ENCODE measurements at regions not wholly inside any gene's neighbourhood (a gene's known extent, or its start where the extent isn't known, plus 50 kb on each side); places are given as distances from the start of the nearest gene placed in this dataset.

DNA sequence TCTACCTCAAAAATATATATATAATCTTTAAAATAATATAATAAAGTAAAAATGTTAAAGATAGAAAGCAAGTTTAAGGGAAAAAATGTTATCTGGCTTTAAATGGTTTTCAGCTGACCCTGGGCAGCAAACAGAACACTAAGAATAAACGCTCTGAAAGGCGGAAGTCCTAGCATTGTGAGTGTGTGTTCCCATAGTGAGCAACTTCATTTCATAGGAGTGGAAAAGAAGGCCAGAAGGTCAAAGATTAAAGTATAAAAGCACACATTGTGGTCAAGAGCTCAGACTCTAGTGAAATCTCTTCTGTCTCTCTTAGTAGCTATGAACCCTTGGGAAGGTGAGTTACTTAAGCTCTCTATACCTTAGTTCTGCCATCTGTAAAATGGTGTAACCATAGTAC lies 374.4 kb downstream of the ENC1 start:
- no peaks in the 10 kb centered on the region for H3K27me3 ChIP-seq
- H3K36me3 ChIP-seq (ENCODE audit: low read depth, missing control alignments) = no peaks in the 10 kb centered on the region
- 51 to 52% methylated on average over 2 of the region's 2 CpGs for WGBS, 2 donors
- DNase-seq = no peak
- intact Hi-C loops (cut with DNase I; ENCODE audit: low total_unique reads) = no loop called here
- TF ChIP-seq, protein P1, sequence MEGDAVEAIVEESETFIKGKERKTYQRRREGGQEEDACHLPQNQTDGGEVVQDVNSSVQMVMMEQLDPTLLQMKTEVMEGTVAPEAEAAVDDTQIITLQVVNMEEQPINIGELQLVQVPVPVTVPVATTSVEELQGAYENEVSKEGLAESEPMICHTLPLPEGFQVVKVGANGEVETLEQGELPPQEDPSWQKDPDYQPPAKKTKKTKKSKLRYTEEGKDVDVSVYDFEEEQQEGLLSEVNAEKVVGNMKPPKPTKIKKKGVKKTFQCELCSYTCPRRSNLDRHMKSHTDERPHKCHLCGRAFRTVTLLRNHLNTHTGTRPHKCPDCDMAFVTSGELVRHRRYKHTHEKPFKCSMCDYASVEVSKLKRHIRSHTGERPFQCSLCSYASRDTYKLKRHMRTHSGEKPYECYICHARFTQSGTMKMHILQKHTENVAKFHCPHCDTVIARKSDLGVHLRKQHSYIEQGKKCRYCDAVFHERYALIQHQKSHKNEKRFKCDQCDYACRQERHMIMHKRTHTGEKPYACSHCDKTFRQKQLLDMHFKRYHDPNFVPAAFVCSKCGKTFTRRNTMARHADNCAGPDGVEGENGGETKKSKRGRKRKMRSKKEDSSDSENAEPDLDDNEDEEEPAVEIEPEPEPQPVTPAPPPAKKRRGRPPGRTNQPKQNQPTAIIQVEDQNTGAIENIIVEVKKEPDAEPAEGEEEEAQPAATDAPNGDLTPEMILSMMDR (IDR thresholded peaks at IDR 0.05) = no peak
- no peak for TF ChIP-seq POLR2A (IDR thresholded peaks at IDR 0.05)
- no peak overlapping the region for H3K4me3 ChIP-seq
- H3K4me1 ChIP-seq = no peaks in the 10 kb centered on the region
- H3K9me3 ChIP-seq = no peaks in the 10 kb centered on the region
- no peak overlapping the region for H3K27ac ChIP-seq

DNA sequence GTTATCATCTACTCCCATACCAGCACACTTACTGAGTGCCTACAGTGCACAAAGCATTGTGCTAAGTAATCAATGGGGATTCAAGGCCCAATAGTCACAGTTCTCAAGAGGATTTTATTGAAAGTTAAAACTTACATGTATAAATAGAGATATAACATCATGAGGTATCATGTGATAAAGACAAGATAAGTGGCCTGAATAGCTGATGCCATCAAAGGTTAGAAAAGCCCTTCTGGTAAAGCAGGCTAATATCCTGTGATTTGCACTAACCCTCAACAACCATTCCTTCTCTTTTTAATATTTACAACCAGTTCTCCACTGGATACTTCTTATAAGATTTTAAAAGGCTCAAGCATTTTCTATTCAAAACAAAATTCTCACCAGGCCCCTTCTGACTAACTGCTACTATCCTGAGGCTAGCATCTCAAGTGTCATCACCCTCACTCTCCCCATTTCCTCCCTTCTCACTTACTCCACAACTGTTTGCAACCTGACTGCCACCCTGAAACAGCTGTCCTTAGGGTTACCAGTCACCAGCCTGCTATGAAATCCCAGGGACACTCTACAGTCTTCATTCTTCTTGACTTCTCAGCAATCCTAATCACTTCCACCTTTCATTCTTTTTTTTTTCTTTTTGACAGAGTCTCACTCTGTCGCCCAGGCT lies 377.9 kb downstream of the ENC1 start:
- 88 to 95% methylated on average over 1 of the region's 1 CpG for WGBS, 2 donors
- no peak for TF ChIP-seq POLR2A (IDR thresholded peaks at IDR 0.05)
- TF ChIP-seq, protein P1 (IDR thresholded peaks at IDR 0.05) = no peak

DNA sequence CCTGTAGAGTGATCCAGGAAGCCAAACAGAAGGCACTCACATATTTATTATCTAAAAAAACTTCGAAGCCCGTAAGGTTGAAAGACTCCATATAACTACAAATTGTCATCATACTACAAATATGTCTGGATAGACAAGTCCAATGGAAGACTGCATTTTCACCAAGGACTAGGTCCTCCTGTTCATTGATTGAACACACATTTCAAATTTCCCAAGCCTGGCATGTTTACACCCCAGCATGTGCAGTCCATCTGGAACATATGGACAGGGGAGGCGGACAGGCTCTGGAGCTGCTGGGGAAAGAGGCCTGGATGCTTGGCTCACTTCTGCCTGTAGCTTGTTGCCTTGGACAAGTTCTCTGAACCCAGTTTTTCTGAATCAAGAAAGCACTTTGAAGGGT lies 378.7 kb downstream of the ENC1 start:
- Histone ChIP-seq H3K27me3 (no peaks in the 10 kb centered on the region), H3K4me1 (peaks cover 5% of the 10 kb centered on the region), H3K27ac (no peak overlapping the region), H3K9me3 (no peaks in the 10 kb centered on the region), H3K36me3 (ENCODE audit: low read depth, missing control alignments) (no peaks in the 10 kb centered on the region), H3K4me3 (no peak overlapping the region)
- intact Hi-C loops (cut with DNase I; ENCODE audit: low total_unique reads) = no loop called here
- DNase-seq = no peak
- TF ChIP-seq, protein P1 (IDR thresholded peaks at IDR 0.05) = no peak
- TF ChIP-seq POLR2A (IDR thresholded peaks at IDR 0.05) = no peak
- WGBS, 2 donors = 63 to 82% methylated on average over 3 of the region's 3 CpGs

More for the DNA sequence above, 377.9 kb downstream of the ENC1 start:
- no peaks in the 10 kb centered on the region for H3K36me3 ChIP-seq (ENCODE audit: low read depth, missing control alignments)
- no peak overlapping the region for H3K4me3 ChIP-seq
- DNase-seq = no peak
- no peaks in the 10 kb centered on the region for H3K27me3 ChIP-seq
- intact Hi-C loops (cut with DNase I; ENCODE audit: low total_unique reads) = no loop called here
- H3K27ac ChIP-seq = no peak overlapping the region
- H3K9me3 ChIP-seq = no peaks in the 10 kb centered on the region
- no peaks in the 10 kb centered on the region for H3K4me1 ChIP-seq

DNA sequence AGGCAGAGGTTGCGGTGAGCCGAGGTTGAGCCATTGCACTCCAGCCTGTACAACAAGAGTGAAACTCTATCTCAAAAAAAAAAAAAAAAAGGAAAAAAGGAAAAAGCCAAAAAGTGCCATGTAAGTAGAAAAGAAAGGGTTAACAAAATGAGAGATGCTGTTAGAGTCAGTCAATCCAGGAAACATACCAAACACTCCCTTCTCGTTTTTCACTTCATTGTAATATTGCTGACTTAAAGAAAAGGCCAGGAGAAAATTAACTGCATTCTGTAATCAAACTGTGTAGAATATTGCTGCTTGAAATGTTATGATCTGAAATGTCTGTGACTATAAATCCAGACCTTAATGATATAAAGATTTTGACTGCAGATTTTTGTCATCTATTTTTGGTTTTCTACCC lies 379.1 kb downstream of the ENC1 start:
- Histone ChIP-seq H3K4me1 (peaks cover 5% of the 10 kb centered on the region), H3K27me3 (no peaks in the 10 kb centered on the region), H3K9me3 (no peaks in the 10 kb centered on the region), H3K27ac (no peak overlapping the region), H3K4me3 (no peak overlapping the region), H3K36me3 (ENCODE audit: low read depth, missing control alignments) (no peaks in the 10 kb centered on the region)
- no peak for DNase-seq
- no peak for TF ChIP-seq POLR2A (IDR thresholded peaks at IDR 0.05)
- TF ChIP-seq, protein P1 (IDR thresholded peaks at IDR 0.05) = no peak
- WGBS, 2 donors = 69 to 70% methylated on average over 3 of the region's 3 CpGs
- intact Hi-C loops (cut with DNase I; ENCODE audit: low total_unique reads) = no loop called here

DNA sequence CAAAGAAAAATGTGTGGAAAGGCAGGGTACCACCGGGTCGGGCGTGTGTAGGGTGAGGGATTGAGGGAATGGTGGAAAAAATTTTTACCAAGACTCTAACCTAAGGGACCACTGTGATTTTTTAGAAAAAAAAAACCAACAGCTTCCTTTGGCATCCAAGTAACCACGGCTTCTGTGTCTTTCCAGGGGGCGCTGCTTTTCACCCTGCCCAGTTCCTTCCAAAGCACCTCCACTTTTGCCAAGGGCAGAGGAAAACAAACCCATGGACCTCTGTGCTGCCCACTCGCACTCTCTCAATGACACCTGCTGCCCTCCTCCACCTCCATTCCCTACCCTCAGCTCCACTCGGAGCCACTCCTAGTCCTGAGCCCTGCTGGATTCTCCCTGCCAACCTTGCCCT lies 381.0 kb downstream of the ENC1 start:
- DNase-seq = no peak
- H3K4me3 ChIP-seq = no peak overlapping the region
- H3K9me3 ChIP-seq = no peaks in the 10 kb centered on the region
- intact Hi-C loops (cut with DNase I; ENCODE audit: low total_unique reads) = no loop called here
- no peak for TF ChIP-seq POLR2A (IDR thresholded peaks at IDR 0.05)
- TF ChIP-seq, protein P1 (IDR thresholded peaks at IDR 0.05) = no peak
- peaks cover 5% of the 10 kb centered on the region for H3K4me1 ChIP-seq
- H3K27me3 ChIP-seq = no peaks in the 10 kb centered on the region
- WGBS, 2 donors = 83 to 87% methylated on average over 7 of the region's 7 CpGs
- no peak overlapping the region for H3K27ac ChIP-seq
- H3K36me3 ChIP-seq (ENCODE audit: low read depth, missing control alignments) = no peaks in the 10 kb centered on the region

Data from testis (tissue), 2 donors.